ENCODE measurements at regions not wholly inside any gene's neighbourhood (a gene's known extent, or its start where the extent isn't known, plus 50 kb on each side); places are given as distances from the start of the nearest gene placed in this dataset.

DNA sequence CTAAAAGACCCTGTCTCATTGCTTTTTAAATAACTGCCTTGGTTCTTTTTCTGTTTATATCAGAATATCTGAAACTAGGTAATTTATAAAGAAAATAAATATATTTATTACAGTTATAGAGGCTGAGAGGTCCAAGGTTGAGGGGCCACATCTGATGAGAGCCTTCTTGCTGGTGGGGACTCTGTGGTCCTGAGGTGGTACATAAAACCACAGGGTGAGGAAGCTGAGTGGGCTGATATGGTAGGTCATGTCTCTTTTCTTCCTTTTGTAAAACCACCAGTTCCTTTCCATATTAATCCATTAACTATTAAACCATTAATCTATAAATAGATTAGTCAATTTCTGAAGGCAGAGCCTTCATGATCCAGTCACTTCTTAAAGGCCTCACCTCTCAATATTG is 109.5 kb upstream of the SPRY2 start:
- TF ChIP-seq FOXA1 (IDR thresholded peaks at IDR 0.05), result no peak
- TF ChIP-seq ZNF384 (IDR thresholded peaks at IDR 0.05), result no peak
- TF ChIP-seq SP1 (IDR thresholded peaks at IDR 0.05), result no peak
- no peak for TF ChIP-seq FOXM1 (IDR thresholded peaks at IDR 0.05; ENCODE audit: borderline replicate concordance)
- TF ChIP-seq, protein P1, sequence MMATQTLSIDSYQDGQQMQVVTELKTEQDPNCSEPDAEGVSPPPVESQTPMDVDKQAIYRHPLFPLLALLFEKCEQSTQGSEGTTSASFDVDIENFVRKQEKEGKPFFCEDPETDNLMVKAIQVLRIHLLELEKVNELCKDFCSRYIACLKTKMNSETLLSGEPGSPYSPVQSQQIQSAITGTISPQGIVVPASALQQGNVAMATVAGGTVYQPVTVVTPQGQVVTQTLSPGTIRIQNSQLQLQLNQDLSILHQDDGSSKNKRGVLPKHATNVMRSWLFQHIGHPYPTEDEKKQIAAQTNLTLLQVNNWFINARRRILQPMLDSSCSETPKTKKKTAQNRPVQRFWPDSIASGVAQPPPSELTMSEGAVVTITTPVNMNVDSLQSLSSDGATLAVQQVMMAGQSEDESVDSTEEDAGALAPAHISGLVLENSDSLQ (IDR thresholded peaks at IDR 0.05), result no peak
- TF ChIP-seq SUZ12 (IDR thresholded peaks at IDR 0.05), result no peak
- no peak for TF ChIP-seq ELF4 (IDR thresholded peaks at IDR 0.05)
- no peak for TF ChIP-seq NFRKB (IDR thresholded peaks at IDR 0.05)
- no peak for TF ChIP-seq CTBP1 (IDR thresholded peaks at IDR 0.05; ENCODE audit: borderline replicate concordance)
